ENCODE measurements at regions not wholly inside any gene's neighbourhood (a gene's known extent, or its start where the extent isn't known, plus 50 kb on each side); places are given as distances from the start of the nearest gene placed in this dataset.

GRCh38 chr6:44685213-44685612 lies 297.7 kb downstream of the CDC5L start:
- no peaks in the 10 kb centered on the region for H3K27me3 ChIP-seq (ENCODE audit: control insufficient read depth in 1 of 2, insufficient read depth in 2 of 2, low read length in 2 of 2)
- H3K27ac ChIP-seq (ENCODE audit: low read depth in 2 of 2, low read length in 1 of 2), result no peak overlapping the region
- H3K4me3 ChIP-seq (ENCODE audit: low read depth in 1 of 2, low read length in 2 of 2), result no peak overlapping the region
- no peaks in the 10 kb centered on the region for H3K4me1 ChIP-seq (ENCODE audit: control insufficient read depth in 2 of 2, insufficient read depth in 2 of 2, low read length in 1 of 2)
- no peaks in the 10 kb centered on the region for H3K9me3 ChIP-seq (ENCODE audit: control insufficient read depth in 2 of 2, insufficient read depth in 1 of 2, low read depth in 1 of 2, low read length in 1 of 2)
- 77 to 88% methylated on average over 2 of the region's 2 CpGs for WGBS, 2 donors
- H3K36me3 ChIP-seq (ENCODE audit: control insufficient read depth in 2 of 2, insufficient read depth in 2 of 2, low read length in 1 of 2), result no peaks in the 10 kb centered on the region

DNA sequence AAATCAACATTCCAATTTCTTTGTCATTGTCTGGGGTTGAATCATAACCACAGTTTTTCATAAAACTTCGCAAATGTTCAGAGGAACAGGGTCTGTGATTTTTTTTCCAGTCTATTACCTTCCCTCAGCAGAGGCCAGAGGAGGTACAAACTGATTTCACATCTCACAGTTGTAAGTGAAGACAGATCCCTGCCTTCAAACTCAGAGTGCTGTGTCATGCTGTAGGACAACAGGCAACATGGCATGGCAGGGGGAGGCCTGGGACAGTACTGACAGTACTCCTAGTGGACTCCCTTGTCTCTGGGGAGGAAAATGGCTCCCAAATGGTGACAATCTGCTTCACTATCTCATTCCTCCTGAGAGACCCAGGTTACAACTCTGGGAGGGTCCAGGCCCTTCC lies 308.6 kb downstream of the CDC5L start:
- H3K9me3 ChIP-seq (ENCODE audit: control insufficient read depth in 2 of 2, insufficient read depth in 1 of 2, low read depth in 1 of 2, low read length in 1 of 2), result no peaks in the 10 kb centered on the region
- H3K27me3 ChIP-seq (ENCODE audit: control insufficient read depth in 1 of 2, insufficient read depth in 2 of 2, low read length in 2 of 2), result peaks cover 0 to 4% of the 10 kb centered on the region in 2 donors
- WGBS, 2 donors, result 97 to 98% methylated on average over 1 of the region's 1 CpG
- no peaks in the 10 kb centered on the region for H3K4me1 ChIP-seq (ENCODE audit: control insufficient read depth in 2 of 2, insufficient read depth in 2 of 2, low read length in 1 of 2)
- H3K27ac ChIP-seq (ENCODE audit: low read depth in 2 of 2, low read length in 1 of 2), result no peak overlapping the region
- H3K4me3 ChIP-seq (ENCODE audit: low read depth in 1 of 2, low read length in 2 of 2), result no peak overlapping the region
- H3K36me3 ChIP-seq (ENCODE audit: control insufficient read depth in 2 of 2, insufficient read depth in 2 of 2, low read length in 1 of 2), result no peaks in the 10 kb centered on the region

GRCh38 chr6:44696686-44697085 lies 309.2 kb downstream of the CDC5L start:
- WGBS, 2 donors, result 85% methylated on average over 6 of the region's 6 CpGs
- no peaks in the 10 kb centered on the region for H3K4me1 ChIP-seq (ENCODE audit: control insufficient read depth in 2 of 2, insufficient read depth in 2 of 2, low read length in 1 of 2)
- no peak overlapping the region for H3K27ac ChIP-seq (ENCODE audit: low read depth in 2 of 2, low read length in 1 of 2)
- no peaks in the 10 kb centered on the region for H3K36me3 ChIP-seq (ENCODE audit: control insufficient read depth in 2 of 2, insufficient read depth in 2 of 2, low read length in 1 of 2)
- H3K9me3 ChIP-seq (ENCODE audit: control insufficient read depth in 2 of 2, insufficient read depth in 1 of 2, low read depth in 1 of 2, low read length in 1 of 2), result no peaks in the 10 kb centered on the region
- H3K27me3 ChIP-seq (ENCODE audit: control insufficient read depth in 1 of 2, insufficient read depth in 2 of 2, low read length in 2 of 2), result peaks cover 0 to 4% of the 10 kb centered on the region in 2 donors
- H3K4me3 ChIP-seq (ENCODE audit: low read depth in 1 of 2, low read length in 2 of 2), result no peak overlapping the region

GRCh38 chr6:44697327-44697726 lies 309.8 kb downstream of the CDC5L start:
- Histone ChIP-seq H3K36me3 (ENCODE audit: control insufficient read depth in 2 of 2, insufficient read depth in 2 of 2, low read length in 1 of 2) (no peaks in the 10 kb centered on the region), H3K27me3 (ENCODE audit: control insufficient read depth in 1 of 2, insufficient read depth in 2 of 2, low read length in 2 of 2) (peaks cover 0 to 4% of the 10 kb centered on the region in 2 donors), H3K27ac (ENCODE audit: low read depth in 2 of 2, low read length in 1 of 2) (no peak overlapping the region), H3K4me3 (ENCODE audit: low read depth in 1 of 2, low read length in 2 of 2) (no peak overlapping the region), H3K9me3 (ENCODE audit: control insufficient read depth in 2 of 2, insufficient read depth in 1 of 2, low read depth in 1 of 2, low read length in 1 of 2) (no peaks in the 10 kb centered on the region), H3K4me1 (ENCODE audit: control insufficient read depth in 2 of 2, insufficient read depth in 2 of 2, low read length in 1 of 2) (no peaks in the 10 kb centered on the region)
- WGBS, 2 donors, result 74 to 75% methylated on average over 11 of the region's 11 CpGs

DNA sequence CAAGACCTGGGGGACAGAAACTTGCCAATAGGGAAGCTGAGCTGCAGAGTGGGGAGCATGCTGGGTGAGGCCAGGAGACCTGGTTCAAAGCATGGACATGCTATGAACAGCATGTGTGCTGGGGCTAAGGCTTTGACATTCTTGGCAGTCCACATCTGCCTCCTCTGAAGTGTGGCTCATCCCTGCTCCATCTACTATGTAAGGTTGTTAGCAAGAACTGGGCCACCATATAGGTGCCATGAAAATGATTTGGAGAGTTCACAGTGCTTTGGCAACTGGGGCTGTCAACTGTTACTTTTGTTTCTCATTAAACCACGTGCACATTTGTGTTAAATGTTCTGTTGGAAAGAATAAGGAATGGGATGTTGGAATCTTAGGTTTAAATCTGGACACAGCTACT lies 311.1 kb downstream of the CDC5L start:
- whole genome bisulfite sequencing, 2 donors, result 53 to 55% methylated on average over 1 of the region's 1 CpG
- H3K36me3 ChIP-seq (ENCODE audit: control insufficient read depth in 2 of 2, insufficient read depth in 2 of 2, low read length in 1 of 2), result no peaks in the 10 kb centered on the region
- H3K4me1 ChIP-seq (ENCODE audit: control insufficient read depth in 2 of 2, insufficient read depth in 2 of 2, low read length in 1 of 2), result no peaks in the 10 kb centered on the region
- no peak overlapping the region for H3K27ac ChIP-seq (ENCODE audit: low read depth in 2 of 2, low read length in 1 of 2)
- no peaks in the 10 kb centered on the region for H3K9me3 ChIP-seq (ENCODE audit: control insufficient read depth in 2 of 2, insufficient read depth in 1 of 2, low read depth in 1 of 2, low read length in 1 of 2)
- no peak overlapping the region for H3K4me3 ChIP-seq (ENCODE audit: low read depth in 1 of 2, low read length in 2 of 2)
- peaks cover 0 to 3% of the 10 kb centered on the region in 2 donors for H3K27me3 ChIP-seq (ENCODE audit: control insufficient read depth in 1 of 2, insufficient read depth in 2 of 2, low read length in 2 of 2)

- Histone ChIP-seq H3K9me3 (ENCODE audit: control insufficient read depth in 2 of 2, insufficient read depth in 1 of 2, low read depth in 1 of 2, low read length in 1 of 2) (no peaks in the 10 kb centered on the region), H3K4me3 (ENCODE audit: low read depth in 1 of 2, low read length in 2 of 2) (no peak overlapping the region), H3K36me3 (ENCODE audit: control insufficient read depth in 2 of 2, insufficient read depth in 2 of 2, low read length in 1 of 2) (no peaks in the 10 kb centered on the region), H3K27ac (ENCODE audit: low read depth in 2 of 2, low read length in 1 of 2) (no peak overlapping the region), H3K4me1 (ENCODE audit: control insufficient read depth in 2 of 2, insufficient read depth in 2 of 2, low read length in 1 of 2) (no peaks in the 10 kb centered on the region), H3K27me3 (ENCODE audit: control insufficient read depth in 1 of 2, insufficient read depth in 2 of 2, low read length in 2 of 2) (no peaks in the 10 kb centered on the region)
- 72 to 84% methylated on average over 1 of the region's 1 CpG for WGBS, 2 donors
Measured at GRCh38 chr6:44699082-44699481, 311.6 kb downstream of the CDC5L start.

DNA sequence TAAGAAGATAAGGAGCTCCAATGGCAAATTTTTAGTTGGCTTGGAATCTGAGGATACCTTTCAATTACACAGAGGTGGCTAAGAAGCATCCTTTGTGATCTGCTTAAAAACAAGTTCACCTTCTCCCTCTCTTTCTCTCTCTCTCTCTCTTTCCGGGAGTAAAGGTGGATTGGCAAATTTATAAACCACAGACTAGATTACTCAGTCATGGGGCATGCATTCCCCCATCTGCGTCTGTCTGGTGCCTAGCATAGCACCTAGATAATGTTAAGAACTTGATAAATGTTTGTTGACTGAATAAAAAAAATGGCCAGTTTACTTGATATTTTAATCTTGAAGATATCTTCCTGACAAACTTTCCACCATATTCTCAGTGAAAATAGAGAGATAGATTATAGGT lies 312.3 kb downstream of the CDC5L start:
- H3K4me1 ChIP-seq (ENCODE audit: control insufficient read depth in 2 of 2, insufficient read depth in 2 of 2, low read length in 1 of 2), result no peaks in the 10 kb centered on the region
- H3K36me3 ChIP-seq (ENCODE audit: control insufficient read depth in 2 of 2, insufficient read depth in 2 of 2, low read length in 1 of 2), result no peaks in the 10 kb centered on the region
- H3K9me3 ChIP-seq (ENCODE audit: control insufficient read depth in 2 of 2, insufficient read depth in 1 of 2, low read depth in 1 of 2, low read length in 1 of 2), result no peaks in the 10 kb centered on the region
- H3K27ac ChIP-seq (ENCODE audit: low read depth in 2 of 2, low read length in 1 of 2), result no peak overlapping the region
- H3K4me3 ChIP-seq (ENCODE audit: low read depth in 1 of 2, low read length in 2 of 2), result no peak overlapping the region
- H3K27me3 ChIP-seq (ENCODE audit: control insufficient read depth in 1 of 2, insufficient read depth in 2 of 2, low read length in 2 of 2), result no peaks in the 10 kb centered on the region
- WGBS, 2 donors, result 76 to 86% methylated on average over 2 of the region's 2 CpGs

GRCh38 chr6:44700422-44700821 lies 312.9 kb downstream of the CDC5L start:
- H3K4me1 ChIP-seq (ENCODE audit: control insufficient read depth in 2 of 2, insufficient read depth in 2 of 2, low read length in 1 of 2), result no peaks in the 10 kb centered on the region
- WGBS, 2 donors, result 92 to 95% methylated on average over 5 of the region's 5 CpGs
- no peak overlapping the region for H3K27ac ChIP-seq (ENCODE audit: low read depth in 2 of 2, low read length in 1 of 2)
- H3K4me3 ChIP-seq (ENCODE audit: low read depth in 1 of 2, low read length in 2 of 2), result no peak overlapping the region
- no peaks in the 10 kb centered on the region for H3K9me3 ChIP-seq (ENCODE audit: control insufficient read depth in 2 of 2, insufficient read depth in 1 of 2, low read depth in 1 of 2, low read length in 1 of 2)
- no peaks in the 10 kb centered on the region for H3K27me3 ChIP-seq (ENCODE audit: control insufficient read depth in 1 of 2, insufficient read depth in 2 of 2, low read length in 2 of 2)
- no peaks in the 10 kb centered on the region for H3K36me3 ChIP-seq (ENCODE audit: control insufficient read depth in 2 of 2, insufficient read depth in 2 of 2, low read length in 1 of 2)

DNA sequence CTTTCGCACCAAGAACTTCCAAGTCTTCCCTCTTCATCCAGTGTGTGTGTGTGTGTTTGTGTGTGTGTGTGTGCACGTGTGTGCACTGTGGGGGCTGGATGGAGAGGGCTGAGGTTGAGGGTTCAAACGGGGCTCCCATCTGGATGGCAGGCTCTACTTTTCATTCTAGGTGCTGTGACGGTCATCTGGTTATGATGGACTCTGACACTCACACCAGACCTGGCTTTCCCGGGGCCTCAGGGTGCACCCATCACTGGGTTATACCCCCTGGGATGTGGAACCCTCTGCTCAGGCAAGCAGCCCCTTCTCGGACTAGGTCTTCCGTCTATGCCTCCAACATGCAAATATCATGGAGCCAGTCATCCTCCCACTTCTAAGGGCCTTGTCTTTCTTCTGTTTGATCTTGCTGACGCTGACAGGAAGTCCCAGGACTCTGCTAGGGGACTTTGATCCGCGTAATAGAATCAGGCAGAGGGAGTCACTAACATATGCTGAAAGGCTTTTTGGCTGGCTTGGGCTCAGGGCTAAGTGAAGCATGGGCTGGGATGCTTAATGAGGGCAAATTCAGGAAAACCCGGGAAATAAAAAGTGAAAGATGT lies 313.6 kb downstream of the CDC5L start:
- Histone ChIP-seq H3K4me3 (ENCODE audit: low read depth in 1 of 2, low read length in 2 of 2) (no peak overlapping the region), H3K27me3 (ENCODE audit: control insufficient read depth in 1 of 2, insufficient read depth in 2 of 2, low read length in 2 of 2) (no peaks in the 10 kb centered on the region), H3K4me1 (ENCODE audit: control insufficient read depth in 2 of 2, insufficient read depth in 2 of 2, low read length in 1 of 2) (no peaks in the 10 kb centered on the region), H3K9me3 (ENCODE audit: control insufficient read depth in 2 of 2, insufficient read depth in 1 of 2, low read depth in 1 of 2, low read length in 1 of 2) (no peaks in the 10 kb centered on the region), H3K36me3 (ENCODE audit: control insufficient read depth in 2 of 2, insufficient read depth in 2 of 2, low read length in 1 of 2) (no peaks in the 10 kb centered on the region), H3K27ac (ENCODE audit: low read depth in 2 of 2, low read length in 1 of 2) (no peak overlapping the region)
- 77 to 81% methylated on average over 11 of the region's 11 CpGs for WGBS, 2 donors

GRCh38 chr6:44701637-44702101 lies 314.2 kb downstream of the CDC5L start:
- H3K4me1 ChIP-seq (ENCODE audit: control insufficient read depth in 2 of 2, insufficient read depth in 2 of 2, low read length in 1 of 2), result no peaks in the 10 kb centered on the region
- no peaks in the 10 kb centered on the region for H3K9me3 ChIP-seq (ENCODE audit: control insufficient read depth in 2 of 2, insufficient read depth in 1 of 2, low read depth in 1 of 2, low read length in 1 of 2)
- H3K27me3 ChIP-seq (ENCODE audit: control insufficient read depth in 1 of 2, insufficient read depth in 2 of 2, low read length in 2 of 2), result no peaks in the 10 kb centered on the region
- no peaks in the 10 kb centered on the region for H3K36me3 ChIP-seq (ENCODE audit: control insufficient read depth in 2 of 2, insufficient read depth in 2 of 2, low read length in 1 of 2)
- no peak overlapping the region for H3K27ac ChIP-seq (ENCODE audit: low read depth in 2 of 2, low read length in 1 of 2)
- H3K4me3 ChIP-seq (ENCODE audit: low read depth in 1 of 2, low read length in 2 of 2), result no peak overlapping the region
- WGBS, 2 donors, result 85% methylated on average over 12 of the region's 12 CpGs

All from esophagus (tissue), 2 donors.